HepG2 (cell line): ENCODE measurements at regions not wholly inside any gene's neighbourhood (a gene's known extent, or its start where the extent isn't known, plus 50 kb on each side); places are given as distances from the start of the nearest gene placed in this dataset.

Experiments
- ATAC-seq: fragments of 200-7000 bp; cut with Tn5 transposase; 3 replicates; pipeline ENCODE4 v1.9.1; 2020; ENCODE audit warnings: mild to moderate bottlenecking, moderate library complexity
- BruUV-seq: library from RNA; stranded (reverse); fragments of 400-500 nt; replicated peaks from 2 replicates; lab custom pipeline; 2021; lab: Mats Ljungman, UMichigan
- CTCF ChIA-PET: fragments of 300-600 bp; formaldehyde crosslinking; extraction: SDS; loops from one replicate; lab custom pipeline; 2021; ENCODE audit warnings: low total read pairs, inconsistent platforms, low intra/inter-chr PET ratio; lab: Yijun Ruan, JAX
- POLR2A ChIA-PET: fragments of 350-600 bp; sonication (Branson Sonifier 250); formaldehyde crosslinking; loops from one replicate; lab custom pipeline; 2020; ENCODE audit warnings: antibody characterized with exemption, inconsistent platforms; lab: Yijun Ruan, JAX
- DNase-seq: peaks from one replicate; pipeline ENCODE4 v3.0.0-alpha.2; 2015; ENCODE audit warnings: low spot score
- FAIRE-seq: peaks from 3 replicates; lab custom pipeline; 2011; peaks lifted over from hg19 to GRCh38; lab: Jason Lieb, UNC
- H2AFZ ChIP-seq: one replicate; pipeline ENCODE4 v1.6.1; 2011; ENCODE audit warnings: low read length, inconsistent platforms
- H3K27ac ChIP-seq: fragments of 300-600 bp; 3 replicates; pipeline ENCODE4 v1.8.0; 2011; ENCODE audit warnings: mixed run types, mild to moderate bottlenecking, mixed read lengths, low read length, inconsistent platforms; ENCODE audit not compliant: insufficient read depth; ENCODE audit errors: extremely low read length
- H3K27me3 ChIP-seq, 2 experiments: fragments of 200-600 bp in 1 of 2; 2 replicates in 1 of 2; 3 replicates in 1 of 2; pipeline versions ENCODE4 v1.6.0 to v1.8.0; 2011; ENCODE audit warnings: low read length in 2 of 2, mild to moderate bottlenecking in 2 of 2, moderate library complexity in 2 of 2, inconsistent platforms in 1 of 2; ENCODE audit not compliant: insufficient read depth in 2 of 2, control insufficient read depth in 1 of 2
- H3K36me3 ChIP-seq, 2 experiments: fragments of 200-600 bp in 1 of 2; replicated peaks in 1 of 2; 2 replicates in 1 of 2; 3 replicates in 1 of 2; pipeline versions ENCODE4 v1.5.1 to v1.8.0; 2011; ENCODE audit warnings: low read length in 2 of 2, inconsistent platforms in 1 of 2; ENCODE audit not compliant: insufficient read depth in 2 of 2, control insufficient read depth in 1 of 2
- H3K4me1 ChIP-seq: 2 replicates; pipeline ENCODE4 v1.5.1; 2012; ENCODE audit warnings: low read length, inconsistent platforms; ENCODE audit not compliant: insufficient read depth
- H3K4me2 ChIP-seq: 2 replicates; pipeline ENCODE4 v1.6.0; 2011; ENCODE audit warnings: low read depth, low read length, inconsistent platforms
- H3K4me3 ChIP-seq, 3 experiments: fragments of 200-600 bp in 1 of 3; sonication (generic), shearing (Covaris generic) in 1 of 3; replicated peaks in 1 of 3; 2 replicates each; pipeline ENCODE4 v1.5.1; 2011 to 2016; ENCODE audit warnings: low read length in 3 of 3, inconsistent platforms in 2 of 3, low read depth in 2 of 3, mild to moderate bottlenecking in 2 of 3, control low read depth in 1 of 3, mixed read lengths in 1 of 3; ENCODE audit not compliant: insufficient read depth in 1 of 3
- H3K79me2 ChIP-seq: one replicate; pipeline ENCODE4 v1.6.1; 2011; ENCODE audit warnings: low read length, inconsistent platforms; ENCODE audit not compliant: insufficient read depth
- H3K9ac ChIP-seq: 2 replicates; pipeline ENCODE4 v1.6.0; 2011; ENCODE audit warnings: mild to moderate bottlenecking, low read depth, low read length, inconsistent platforms; ENCODE audit not compliant: insufficient read depth
- H3K9me3 ChIP-seq: 2 replicates; pipeline ENCODE4 v1.5.1; 2012; ENCODE audit warnings: mild to moderate bottlenecking, low read length
- H4K20me1 ChIP-seq: 2 replicates; pipeline ENCODE4 v1.6.0; 2011; ENCODE audit warnings: inconsistent platforms, mild to moderate bottlenecking, low read length, moderate library complexity; ENCODE audit not compliant: insufficient read depth
- ATRX ChIP-seq: sonication (generic); formaldehyde crosslinking; IDR thresholded peaks from 2 replicates; pipeline ENCODE4 v1.4.0; 2020; ENCODE audit warnings: missing genetic modification reagents, borderline replicate concordance
- BCLAF1 ChIP-seq: fragments of 450-650 bp; IDR thresholded peaks from 2 replicates; pipeline ENCODE4 v1.6.1; 2017; ENCODE audit warnings: mild to moderate bottlenecking
- CHD2 ChIP-seq: IDR thresholded peaks from 2 replicates; pipeline ENCODE4 v1.6.1; 2011; ENCODE audit warnings: low read depth, low read length, improper control_type of control experiment
- CSRNP2 ChIP-seq: sonication (generic); formaldehyde crosslinking; conservative IDR thresholded peaks from 2 replicates; pipeline ENCODE4 v1.8.0; 2022; ENCODE audit warnings: low read depth, missing genetic modification reagents
- FOXK1 ChIP-seq: sonication (generic); formaldehyde crosslinking; IDR thresholded peaks from 2 replicates; pipeline ENCODE4 v1.4.0; 2020; ENCODE audit warnings: low read depth, missing genetic modification reagents, borderline replicate concordance
- RORA ChIP-seq: sonication (generic); formaldehyde crosslinking; IDR thresholded peaks from 2 replicates; pipeline ENCODE4 v1.5.0; 2020; ENCODE audit warnings: mild to moderate bottlenecking, missing genetic modification reagents, moderate library complexity
- SP2 ChIP-seq: sonication (generic); formaldehyde crosslinking; IDR thresholded peaks from 2 replicates; pipeline ENCODE4 v1.5.1; 2020; ENCODE audit warnings: mild to moderate bottlenecking, missing genetic modification reagents
- YEATS4 ChIP-seq: sonication (generic); formaldehyde crosslinking; IDR thresholded peaks from 2 replicates; pipeline ENCODE4 v1.4.0; 2020; ENCODE audit warnings: missing genetic modification reagents, borderline replicate concordance
- ZFYVE20 ChIP-seq: sonication (generic); formaldehyde crosslinking; IDR thresholded peaks from 2 replicates; pipeline ENCODE4 v1.8.0; 2023; ENCODE audit warnings: low read depth, mild to moderate bottlenecking, moderate library complexity, missing genetic modification reagents, borderline replicate concordance
- ZNF350 ChIP-seq: sonication (generic); formaldehyde crosslinking; IDR thresholded peaks from 2 replicates; pipeline ENCODE4 v1.4.0; 2020; ENCODE audit warnings: mild to moderate bottlenecking, low read depth, missing genetic modification reagents, borderline replicate concordance
- ZNF775 ChIP-seq: sonication (generic); formaldehyde crosslinking; IDR thresholded peaks from 2 replicates; pipeline ENCODE4 v1.4.0; 2020; ENCODE audit warnings: missing genetic modification reagents, mild to moderate bottlenecking, moderate library complexity, borderline replicate concordance
- WGBS: methylation state at CpG from one replicate; pipeline ENCODE4 v1.1.6; 2017; ENCODE audit warnings: low lambda C conversion rate; 5-methylcytosine and 5-hydroxymethylcytosine counted together
- in situ Hi-C: cut with HindIII; loops from 2 replicates; pipeline ENCODE4 v1.10.0; 2017; ENCODE audit warnings: low pct_unique_long_range_greater_than_20kb; ENCODE audit not compliant: extremely low pct_ligation_motif_present
- intact Hi-C: fragments of 100-400 bp; cut with micrococcal nuclease; formaldehyde crosslinking; loops from one replicate; pipeline ENCODE4 v1.10.0; 2022; ENCODE audit not compliant: unreplicated experiment
- TF ChIP-seq, protein P1 (sequence below): sonication (generic); formaldehyde crosslinking; IDR thresholded peaks from 2 replicates; pipeline ENCODE4 v1.5.0; 2020; ENCODE audit warnings: missing genetic modification reagents

DNA sequence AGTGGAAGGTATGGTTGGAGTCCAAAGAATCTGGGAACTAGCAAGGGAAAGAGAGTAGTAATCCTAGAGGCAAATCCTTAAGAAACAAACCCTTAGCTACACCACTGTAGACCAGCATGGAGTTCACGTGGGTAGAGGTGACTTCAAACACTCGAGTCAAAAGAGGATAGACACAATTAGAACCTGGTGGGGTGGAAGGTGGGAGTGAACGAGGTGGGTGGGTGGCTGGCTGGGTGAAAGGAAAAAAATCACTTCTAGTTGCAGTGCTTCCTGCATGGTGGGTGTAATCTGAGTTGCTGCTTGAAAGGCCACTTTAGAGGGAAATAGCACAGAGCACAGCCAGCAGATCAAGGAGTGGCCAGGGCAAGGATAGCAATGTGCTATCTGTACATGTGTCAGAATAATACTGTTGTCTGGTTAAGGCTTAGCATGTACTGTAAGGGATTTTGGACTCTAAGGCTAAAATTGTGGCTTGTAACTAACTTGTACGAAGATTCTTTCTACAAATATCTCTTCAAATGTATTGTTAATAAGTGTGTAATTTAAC is 356.2 kb downstream of the GRIA2 start:
- no peak overlapping the region for H3K27ac ChIP-seq
- no peak for DNase-seq
- H3K4me3 ChIP-seq: no peak overlapping the region
- no peak overlapping the region for H2AFZ ChIP-seq
- H3K4me2 ChIP-seq: no peak overlapping the region
- CTCF ChIA-PET: no interaction called here
- H3K27me3 ChIP-seq: no peaks in the 10 kb centered on the region
- 0% methylated on average over 4 of the region's 4 CpGs for WGBS
- H3K79me2 ChIP-seq: no peaks in the 10 kb centered on the region
- POLR2A ChIA-PET: no interaction called here
- no peak for FAIRE-seq
- intact Hi-C loops (no loop called here), in situ Hi-C loops (no loop called here)
- H4K20me1 ChIP-seq: no peaks in the 10 kb centered on the region
- no peaks in the 10 kb centered on the region for H3K36me3 ChIP-seq
- no peak for TF ChIP-seq SP2 (CRISPR knock-in tag)
- no peak for TF ChIP-seq ZNF775
- no peak for TF ChIP-seq FOXK1 (CRISPR knock-in tag)
- TF ChIP-seq ATRX: no peak
- no peak for TF ChIP-seq ZFYVE20 (CRISPR knock-in tag)
- no peak for TF ChIP-seq CSRNP2
- no peak for TF ChIP-seq BCLAF1
- TF ChIP-seq CHD2: no peak
- TF ChIP-seq, protein P1, sequence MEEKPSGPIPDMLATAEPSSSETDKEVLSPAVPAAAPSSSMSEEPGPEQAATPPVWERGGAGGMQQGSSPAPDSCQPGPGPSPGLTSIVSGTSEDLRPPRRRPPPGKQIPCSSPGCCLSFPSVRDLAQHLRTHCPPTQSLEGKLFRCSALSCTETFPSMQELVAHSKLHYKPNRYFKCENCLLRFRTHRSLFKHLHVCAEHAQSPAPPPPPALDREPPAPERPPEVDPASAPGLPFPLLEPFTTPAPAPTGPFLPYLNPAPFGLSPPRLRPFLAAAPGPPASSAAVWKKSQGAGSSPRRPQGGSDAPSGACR (CRISPR knock-in tag): no peak
- TF ChIP-seq ZNF350 (CRISPR knock-in tag): no peak
- no peak for TF ChIP-seq RORA (CRISPR knock-in tag)
- TF ChIP-seq YEATS4 (CRISPR knock-in tag): no peak
- H3K9me3 ChIP-seq: no peaks in the 10 kb centered on the region
- no peaks in the 10 kb centered on the region for H3K4me1 ChIP-seq
- H3K9ac ChIP-seq: no peak overlapping the region
- ATAC-seq: no peak
- no TSS peak for BruUV-seq
